H9 (cell line): ENCODE measurements at regions not wholly inside any gene's neighbourhood (a gene's known extent, or its start where the extent isn't known, plus 50 kb on each side); places are given as distances from the start of the nearest gene placed in this dataset.

Source experiments
- DNase-seq: peaks from one replicate; pipeline ENCODE4 v3.0.0-alpha.2; 2017
- H2AFZ ChIP-seq: one replicate; pipeline ENCODE4 v1.6.1; 2013; ENCODE audit warnings: mild to moderate bottlenecking, low read length, control low read depth, moderate library complexity
- H2AK5ac ChIP-seq: 2 replicates; pipeline ENCODE4 v1.6.1; 2013; ENCODE audit warnings: low read length, control low read depth, mixed read lengths; ENCODE audit not compliant: insufficient read length
- H2BK120ac ChIP-seq: one replicate; pipeline ENCODE4 v1.6.1; 2013; ENCODE audit warnings: low read depth, mild to moderate bottlenecking, low read length, control low read depth, inconsistent platforms; ENCODE audit not compliant: poor library complexity, severe bottlenecking
- H2BK12ac ChIP-seq: 2 replicates; pipeline ENCODE4 v1.6.1; 2013; ENCODE audit warnings: low read length, control low read depth, mixed read lengths, low read depth; ENCODE audit not compliant: insufficient read length
- H2BK15ac ChIP-seq: 2 replicates; pipeline ENCODE4 v1.6.1; 2013; ENCODE audit warnings: low read depth, low read length, control low read depth
- H2BK20ac ChIP-seq: one replicate; pipeline ENCODE4 v1.6.1; 2013; ENCODE audit warnings: low read depth, mild to moderate bottlenecking, low read length, control low read depth, inconsistent platforms; ENCODE audit not compliant: poor library complexity, severe bottlenecking
- H2BK5ac ChIP-seq: 2 replicates; pipeline ENCODE4 v1.6.1; 2013; ENCODE audit warnings: low read length, control low read depth, mixed read lengths; ENCODE audit not compliant: insufficient read length
- H3K14ac ChIP-seq: 2 replicates; pipeline ENCODE4 v1.6.1; 2013; ENCODE audit warnings: low read length, control low read depth; ENCODE audit not compliant: insufficient read depth
- H3K18ac ChIP-seq: 2 replicates; pipeline ENCODE4 v1.6.1; 2013; ENCODE audit warnings: low read depth, mild to moderate bottlenecking, mixed read lengths, low read length, control low read depth; ENCODE audit not compliant: insufficient read length
- H3K23ac ChIP-seq: 2 replicates; pipeline ENCODE4 v1.6.1; 2013; ENCODE audit warnings: low read length, control low read depth, mixed read lengths, low read depth; ENCODE audit not compliant: insufficient read length
- H3K23me2 ChIP-seq: 2 replicates; pipeline ENCODE4 v1.6.1; 2013; ENCODE audit warnings: low read depth, mild to moderate bottlenecking, mixed read lengths, low read length, control low read depth; ENCODE audit not compliant: insufficient read length, poor library complexity, severe bottlenecking
- H3K27ac ChIP-seq: 2 replicates; pipeline ENCODE4 v1.5.1; 2013; ENCODE audit warnings: low read length, control low read depth, mixed read lengths, low read depth; ENCODE audit not compliant: insufficient read length
- H3K27me3 ChIP-seq: 2 replicates; pipeline ENCODE4 v1.6.1; 2013; ENCODE audit warnings: low read length, control low read depth, inconsistent platforms; ENCODE audit not compliant: insufficient read depth
- H3K4ac ChIP-seq: 2 replicates; pipeline ENCODE4 v1.6.1; 2013; ENCODE audit warnings: low read depth, mild to moderate bottlenecking, control low read depth, inconsistent platforms, low read length, moderate library complexity
- H3K4me1 ChIP-seq: 2 replicates; pipeline ENCODE4 v1.6.1; 2013; ENCODE audit warnings: low read length, control low read depth, inconsistent platforms; ENCODE audit not compliant: insufficient read depth
- H3K4me2 ChIP-seq: 2 replicates; pipeline ENCODE4 v1.6.1; 2013; ENCODE audit warnings: low read length, control low read depth, mixed read lengths; ENCODE audit not compliant: insufficient read length, insufficient read depth
- H3K56ac ChIP-seq: 2 replicates; pipeline ENCODE4 v1.6.1; 2013; ENCODE audit warnings: low read depth, mild to moderate bottlenecking, mixed read lengths, low read length, control low read depth; ENCODE audit not compliant: insufficient read length
- H3K79me1 ChIP-seq: 2 replicates; pipeline ENCODE4 v1.6.1; 2013; ENCODE audit warnings: low read depth, mild to moderate bottlenecking, moderate library complexity, low read length, control low read depth, inconsistent platforms; ENCODE audit not compliant: insufficient read depth, poor library complexity, severe bottlenecking
- H3K79me2 ChIP-seq: 2 replicates; pipeline ENCODE4 v1.6.1; 2013; ENCODE audit warnings: low read length, control low read depth, inconsistent platforms; ENCODE audit not compliant: insufficient read depth
- H3K9ac ChIP-seq: 2 replicates; pipeline ENCODE4 v1.6.1; 2013; ENCODE audit warnings: low read length, control low read depth, mixed read lengths; ENCODE audit not compliant: insufficient read length; ENCODE audit errors: extremely low read depth
- H3K9me3 ChIP-seq: one replicate; pipeline ENCODE4 v1.6.1; 2013; ENCODE audit warnings: low read depth, low read length, inconsistent platforms; ENCODE audit not compliant: control insufficient read depth
- H3T11ph ChIP-seq: one replicate; pipeline ENCODE4 v1.6.1; 2013; ENCODE audit warnings: mild to moderate bottlenecking, low read length, control low read depth, inconsistent platforms
- H4K20me1 ChIP-seq: one replicate; pipeline ENCODE4 v1.6.1; 2013; ENCODE audit not compliant: control insufficient read depth, insufficient read length, insufficient read depth
- H4K5ac ChIP-seq: 2 replicates; pipeline ENCODE4 v1.6.1; 2013; ENCODE audit warnings: low read depth, mild to moderate bottlenecking, mixed read lengths, low read length, control low read depth; ENCODE audit not compliant: insufficient read length
- H4K8ac ChIP-seq: replicated peaks from 2 replicates; pipeline ENCODE4 v1.6.1; 2013; ENCODE audit warnings: low read length, control low read depth, mixed read lengths, low read depth; ENCODE audit not compliant: insufficient read length
- H4K91ac ChIP-seq: 2 replicates; pipeline ENCODE4 v1.6.1; 2013; ENCODE audit warnings: low read depth, mild to moderate bottlenecking, moderate library complexity, mixed read lengths, low read length, control low read depth; ENCODE audit not compliant: insufficient read length
- H3K27ac Mint-ChIP-seq, 3 experiments: 2 replicates in 2 of 3; 3 replicates in 1 of 3; pipeline ENCODE4 v1.8.0; 2020 to 2021; ENCODE audit warnings: mixed read lengths in 3 of 3, mild to moderate bottlenecking in 1 of 3, moderate library complexity in 1 of 3
- H3K27me3 Mint-ChIP-seq: 2 replicates; pipeline ENCODE4 v1.8.0; 2021; ENCODE audit warnings: low read depth, mild to moderate bottlenecking, moderate library complexity, mixed read lengths
- H3K36me3 Mint-ChIP-seq, 3 experiments: 2 replicates in 2 of 3; 3 replicates in 1 of 3; pipeline ENCODE4 v1.8.0; 2020 to 2021; ENCODE audit warnings: low read depth in 3 of 3, mixed read lengths in 3 of 3; ENCODE audit not compliant: insufficient read depth in 1 of 3
- H3K4me1 Mint-ChIP-seq, 2 experiments: 2 replicates each; pipeline ENCODE4 v1.8.0; 2020; ENCODE audit warnings: mixed read lengths in 2 of 2
- H3K4me3 Mint-ChIP-seq, 2 experiments: 2 replicates in 1 of 2; 3 replicates in 1 of 2; pipeline ENCODE4 v1.8.0; 2020 to 2021; ENCODE audit warnings: mild to moderate bottlenecking in 2 of 2, mixed read lengths in 2 of 2, moderate library complexity in 1 of 2
- H3K9me3 Mint-ChIP-seq, 2 experiments: 2 replicates in 1 of 2; 3 replicates in 1 of 2; pipeline ENCODE4 v1.8.0; 2020; ENCODE audit warnings: mild to moderate bottlenecking in 2 of 2, mixed read lengths in 2 of 2, moderate library complexity in 1 of 2
- CTCF ChIP-seq: fragments of 200-600 bp; sonication (generic); conservative IDR thresholded peaks from 3 replicates; pipeline ENCODE4 v1.8.0; 2021; ENCODE audit warnings: antibody characterized with exemption, mild to moderate bottlenecking

GRCh38 chr12:60072911-60073310 lies 477.1 kb downstream of the SLC16A7 start:
- H3K27me3 Mint-ChIP-seq = no peaks in the 10 kb centered on the region
- no peak overlapping the region for H2BK15ac ChIP-seq
- H4K91ac ChIP-seq = no peak overlapping the region
- no peak overlapping the region for H4K8ac ChIP-seq
- H3K9me3 Mint-ChIP-seq = 0 out of 5 replicates have a peak, but pooled peaks cover 0 to 2% of the 10 kb centered on the region in 2 experiments
- no peak overlapping the region for H3K9ac ChIP-seq
- no peak overlapping the region for H3K56ac ChIP-seq
- no peaks in the 10 kb centered on the region for H3K27me3 ChIP-seq
- no peak overlapping the region for H2BK120ac ChIP-seq
- H3K27ac Mint-ChIP-seq = no peak overlapping the region; a peak in 1 of 7 replicates
- H3K23me2 ChIP-seq = no peaks in the 10 kb centered on the region
- H3T11ph ChIP-seq = no peak overlapping the region
- no peak overlapping the region for H3K14ac ChIP-seq
- H4K5ac ChIP-seq = no peak overlapping the region
- no peak for TF ChIP-seq CTCF
- H2AK5ac ChIP-seq = no peak overlapping the region
- no peak overlapping the region for H3K23ac ChIP-seq
- no peak overlapping the region for H2BK5ac ChIP-seq
- no peaks in the 10 kb centered on the region for H3K79me2 ChIP-seq
- no peaks in the 10 kb centered on the region for H3K4me1 ChIP-seq
- no peak overlapping the region for H2BK12ac ChIP-seq
- H2BK20ac ChIP-seq = no peak overlapping the region
- DNase-seq = no peak
- no peak overlapping the region for H2AFZ ChIP-seq
- no peak overlapping the region for H3K4ac ChIP-seq
- no peaks in the 10 kb centered on the region for H3K9me3 ChIP-seq
- peaks cover 5 to 11% of the 10 kb centered on the region in 2 experiments for H3K4me1 Mint-ChIP-seq
- H3K18ac ChIP-seq = no peak overlapping the region
- no peak overlapping the region for H3K27ac ChIP-seq
- H4K20me1 ChIP-seq = no peaks in the 10 kb centered on the region
- H3K36me3 Mint-ChIP-seq = no peaks in the 10 kb centered on the region
- no peak overlapping the region for H3K4me2 ChIP-seq
- no peak overlapping the region for H3K4me3 Mint-ChIP-seq
- H3K79me1 ChIP-seq = no peaks in the 10 kb centered on the region
